Effector CD4-positive, alpha-beta T cell (primary cell): ENCODE measurements at regions not wholly inside any gene's neighbourhood (a gene's known extent, or its start where the extent isn't known, plus 50 kb on each side); places are given as distances from the start of the nearest gene placed in this dataset.

Experiments
- DNase-seq: peaks from one replicate; pipeline ENCODE4 v3.0.0-alpha.2; 2020

DNA sequence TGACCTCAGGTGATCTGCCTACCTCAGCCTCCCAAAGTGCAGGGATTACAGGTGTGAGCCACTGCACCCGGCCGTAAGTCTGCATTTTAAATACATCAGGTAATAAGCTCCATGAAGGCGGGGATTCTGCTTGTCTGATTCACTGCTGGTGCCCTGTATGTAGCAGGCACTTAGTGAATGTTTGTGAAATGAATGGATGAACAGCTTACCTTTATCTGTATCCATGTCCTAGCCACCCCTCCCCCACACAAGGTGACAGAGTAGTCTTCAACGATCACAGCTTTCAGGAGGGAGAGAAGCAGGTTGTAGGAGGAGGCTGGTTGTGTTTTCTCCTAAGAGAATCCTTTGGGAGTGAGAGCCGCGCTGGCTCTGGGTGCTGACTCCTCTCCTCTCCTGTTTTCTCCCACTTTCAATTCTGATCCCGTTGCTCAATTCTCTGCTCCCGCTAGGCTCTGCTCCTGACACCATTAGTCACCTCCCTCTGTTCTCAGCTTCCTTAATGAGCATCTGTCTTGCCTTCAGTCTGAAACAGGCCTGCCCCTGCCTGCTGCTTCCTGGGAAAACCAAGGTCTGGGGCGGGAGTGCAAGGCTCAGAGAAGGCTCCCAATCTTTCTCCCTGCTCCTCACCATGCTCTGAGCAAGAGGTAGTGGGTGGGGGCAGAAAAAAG lies 88.8 kb upstream of the CTNNA1 start:
- no peak for DNase-seq

DNA sequence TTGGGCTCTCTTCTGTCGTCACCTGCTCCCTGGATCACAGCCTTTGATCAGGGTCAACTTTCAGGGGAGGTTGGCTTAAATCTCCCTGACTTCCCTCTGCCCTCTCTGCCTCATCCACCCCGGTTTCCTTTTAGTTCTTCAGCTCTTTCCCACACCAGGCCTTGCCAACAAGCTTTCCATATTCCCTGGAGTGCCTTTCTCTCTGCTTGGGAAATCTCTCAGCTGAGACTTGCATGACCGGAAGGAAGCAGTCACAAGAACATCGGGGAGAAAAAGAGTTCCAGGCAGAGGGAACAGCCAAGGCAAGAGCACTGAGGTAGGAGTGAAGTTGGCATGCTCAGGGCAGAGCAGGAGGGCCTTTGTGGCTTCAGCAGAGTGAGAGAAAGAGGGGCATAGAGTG lies 88.4 kb upstream of the HSPA9 start:
- no peak for DNase-seq

DNA sequence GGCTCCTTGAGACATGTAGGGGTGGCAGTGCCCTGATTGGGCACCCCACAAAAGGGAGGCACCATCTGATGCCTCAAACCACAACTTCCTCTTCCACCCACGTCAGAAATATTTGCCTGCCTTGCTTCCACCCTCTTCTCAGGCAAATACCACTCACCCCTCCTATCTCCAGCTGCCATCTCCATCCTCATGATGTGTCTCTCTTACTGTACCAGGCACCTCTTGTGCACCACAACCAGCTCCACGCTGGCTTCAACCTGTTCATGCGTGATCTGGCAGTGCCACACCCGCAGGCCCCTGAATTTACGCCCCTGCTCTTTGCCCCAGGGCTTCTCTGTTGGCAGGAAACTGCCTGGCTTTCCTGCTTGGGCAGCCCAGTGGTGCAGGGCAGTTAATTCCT lies 87.8 kb upstream of the HSPA9 start:
- no peak for DNase-seq

DNA sequence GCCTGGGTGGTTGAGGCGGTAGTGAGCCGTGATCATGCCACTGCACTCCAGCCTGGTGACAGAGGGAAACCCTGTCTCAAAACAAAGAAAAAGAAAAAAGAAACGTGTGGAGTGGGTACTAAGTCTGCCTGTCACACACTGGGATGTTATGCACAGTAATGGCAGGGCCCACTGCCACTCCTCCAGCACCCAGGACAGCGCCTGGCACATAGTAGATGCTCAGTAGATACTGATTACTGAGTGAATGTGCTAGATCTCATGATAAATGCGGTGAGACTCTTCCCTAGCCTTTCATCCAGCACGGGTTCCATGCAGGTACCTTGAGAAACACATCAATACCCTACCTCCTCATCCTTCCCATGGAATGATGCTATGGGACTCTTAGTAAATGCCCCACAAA lies 87.4 kb upstream of the HSPA9 start:
- no peak for DNase-seq

DNA sequence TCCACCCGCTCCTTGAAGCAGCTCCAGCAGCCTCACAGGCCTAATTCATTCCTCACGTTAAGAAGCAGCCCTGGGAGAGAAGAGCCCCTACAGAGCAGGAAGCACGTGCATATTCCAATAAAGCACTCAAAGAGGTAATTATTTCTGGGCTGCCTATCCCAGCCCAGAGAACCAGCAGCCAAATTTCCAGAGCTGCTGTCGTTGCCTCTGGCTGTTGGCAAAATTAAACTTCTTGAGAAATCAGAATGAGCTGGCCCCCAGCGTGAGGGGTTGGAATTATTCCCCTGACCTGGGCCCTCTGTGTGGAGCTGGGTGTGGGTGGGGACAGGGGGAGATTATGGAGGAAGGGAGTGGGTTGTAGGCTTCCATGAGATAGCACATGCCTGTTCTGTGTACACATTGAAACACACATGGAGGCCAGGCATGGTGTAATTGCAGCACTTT lies 86.8 kb upstream of the HSPA9 start:
- no peak for DNase-seq

DNA sequence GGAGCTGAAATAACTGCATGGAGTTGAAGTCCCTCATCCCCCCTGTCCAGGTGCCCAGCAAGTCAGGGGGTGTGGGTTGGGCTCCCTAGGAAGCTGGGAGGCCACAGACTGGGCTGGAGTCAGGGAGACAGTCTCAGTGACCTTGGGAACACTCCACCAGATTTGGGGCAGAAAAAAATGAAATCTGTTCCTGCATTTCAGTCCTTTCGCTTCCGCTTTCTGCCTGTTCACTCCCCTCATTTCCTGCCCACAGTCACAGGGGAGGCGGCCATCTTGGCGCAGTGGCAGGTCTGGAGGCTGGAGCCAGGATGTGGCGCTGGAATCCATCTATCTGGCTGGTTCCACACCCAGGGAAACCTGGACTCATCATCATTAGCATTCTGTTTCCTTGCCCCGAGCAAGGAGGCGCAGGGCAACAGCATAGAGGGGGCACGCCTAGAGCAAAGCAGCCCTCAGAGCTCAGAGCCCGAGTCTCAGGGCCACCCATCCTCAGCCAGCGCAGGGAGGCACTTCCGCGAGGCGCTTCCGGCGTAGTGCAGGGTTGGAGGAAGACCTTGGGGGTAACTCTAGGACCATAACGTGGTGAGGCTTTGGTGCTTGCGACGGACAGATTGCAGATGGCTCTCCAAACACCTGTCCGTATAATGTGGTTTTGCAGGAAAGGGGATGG lies 86.2 kb upstream of the HSPA9 start:
- no peak for DNase-seq

DNA sequence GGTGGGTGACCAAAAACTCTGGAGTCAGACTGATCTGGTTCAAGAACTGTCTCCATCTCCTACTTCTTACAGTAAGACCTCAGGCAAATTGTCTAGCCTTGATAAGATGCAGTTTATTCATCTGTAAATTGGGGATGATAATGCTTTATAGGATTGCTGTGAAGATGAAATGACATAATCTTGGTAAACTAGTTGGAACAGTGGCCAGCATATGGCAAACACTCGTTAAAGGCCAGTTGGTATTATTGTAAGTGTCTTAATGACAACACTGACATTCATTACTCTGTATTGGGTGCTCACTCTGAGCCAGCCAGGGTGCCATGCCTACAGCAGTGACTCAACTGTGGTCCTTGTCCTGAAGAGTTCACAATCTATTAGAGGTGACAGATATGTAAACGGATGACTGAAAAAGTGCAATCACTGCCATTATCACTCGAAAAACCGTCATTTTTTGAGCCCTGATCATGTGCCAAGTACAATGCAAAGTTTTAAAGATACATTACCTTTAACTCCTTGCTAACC lies 84.9 kb upstream of the HSPA9 start:
- DNase-seq: no peak

DNA sequence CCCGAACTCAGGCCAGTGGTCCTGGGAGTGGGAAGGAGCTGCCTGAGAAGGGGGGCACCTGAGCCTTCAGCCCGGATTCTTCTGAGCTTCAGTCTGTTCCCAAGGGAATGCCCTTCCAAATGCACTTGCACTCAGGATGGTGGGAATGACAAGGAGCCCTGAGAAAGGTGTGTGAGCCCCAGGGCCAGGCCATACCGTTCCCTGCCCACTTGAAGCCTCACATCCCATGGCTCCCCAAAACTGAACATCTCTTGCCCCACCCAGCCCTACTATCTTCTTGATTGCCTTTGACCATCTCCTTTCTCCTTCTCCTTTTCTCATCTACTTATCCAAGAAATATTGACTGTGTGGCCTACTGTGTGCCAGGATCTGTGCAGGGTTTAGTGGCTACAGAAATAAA lies 84.4 kb upstream of the HSPA9 start:
- no peak for DNase-seq

DNA sequence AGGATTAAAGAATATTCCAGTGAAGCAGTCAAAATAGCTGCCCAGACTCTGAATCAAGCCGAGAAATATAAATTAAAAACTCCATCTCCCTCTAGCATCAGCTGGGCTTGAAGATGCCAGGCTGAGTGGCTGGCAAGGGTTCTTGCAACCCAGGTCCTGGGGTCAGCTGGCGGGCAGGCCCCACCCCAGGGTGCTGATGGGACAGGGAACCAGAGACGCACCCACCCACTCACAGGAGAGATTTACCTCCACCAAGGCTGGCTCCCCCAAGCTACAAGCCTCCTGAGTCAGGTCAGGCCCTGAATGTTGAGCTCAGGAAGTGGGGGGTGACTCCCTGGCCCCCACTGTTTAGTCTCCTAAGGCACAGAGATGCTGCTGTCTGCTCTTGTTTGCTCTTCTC lies 83.9 kb upstream of the HSPA9 start:
- no peak for DNase-seq

DNA sequence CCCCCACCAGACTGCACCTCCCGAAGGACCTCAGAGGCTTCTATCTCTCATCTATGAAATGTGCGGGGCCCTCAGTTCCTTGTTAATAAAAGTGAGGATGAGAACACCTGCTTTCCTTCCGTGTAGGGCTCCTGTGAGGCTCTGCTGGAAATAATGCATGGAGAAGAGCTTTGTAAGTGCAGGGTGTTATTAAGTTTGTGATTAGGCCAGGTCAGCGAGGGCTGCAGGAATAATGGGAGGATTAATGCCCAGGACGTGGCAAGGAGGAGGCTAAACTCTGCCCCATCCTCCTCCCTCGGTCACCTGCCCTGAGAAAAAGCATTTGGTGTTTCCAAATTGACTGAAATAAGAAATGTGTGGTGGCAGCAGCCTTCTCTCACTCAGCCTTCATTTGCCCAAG lies 83.5 kb upstream of the HSPA9 start:
- no peak for DNase-seq

DNA sequence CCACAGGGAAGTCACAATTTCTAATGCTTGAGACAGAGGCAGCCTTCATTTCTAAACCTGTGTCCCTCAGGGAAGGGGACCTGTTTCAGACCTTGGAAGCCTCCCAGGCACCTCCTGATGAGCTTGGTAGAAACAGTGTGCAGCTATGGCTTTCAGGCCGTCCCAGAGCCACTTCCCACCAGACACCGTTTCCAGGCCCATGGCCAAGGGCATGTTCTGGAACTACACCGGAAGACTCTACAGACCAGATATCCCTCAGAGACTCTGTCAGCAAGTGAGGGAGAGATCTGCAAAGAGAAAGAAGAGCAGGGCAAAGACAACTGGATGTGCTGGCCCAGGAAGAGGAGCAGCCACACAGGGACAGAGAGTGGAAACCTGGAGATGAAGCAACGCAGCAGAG lies 82.2 kb upstream of the HSPA9 start:
- no peak for DNase-seq

DNA sequence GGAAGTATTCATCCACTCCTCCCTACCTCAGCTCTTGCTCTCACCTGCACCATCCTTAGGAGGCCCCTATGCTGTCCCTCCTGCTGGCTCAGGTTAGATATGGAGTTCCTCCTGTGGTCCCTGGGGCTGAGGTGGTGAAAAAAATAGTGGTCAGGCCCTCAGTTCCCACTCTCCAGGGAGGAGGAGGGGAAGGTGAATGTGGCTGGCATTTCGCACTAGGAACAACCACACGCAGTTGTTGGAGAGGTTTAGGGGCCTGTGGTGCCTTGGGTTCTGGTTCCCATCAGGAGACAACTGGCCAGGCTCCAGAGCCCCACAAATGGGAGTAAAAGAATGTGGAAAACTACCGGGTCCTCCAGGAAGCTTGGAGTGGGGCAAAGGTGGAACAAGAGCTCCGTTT lies 81.7 kb upstream of the HSPA9 start:
- DNase-seq: no peak

DNA sequence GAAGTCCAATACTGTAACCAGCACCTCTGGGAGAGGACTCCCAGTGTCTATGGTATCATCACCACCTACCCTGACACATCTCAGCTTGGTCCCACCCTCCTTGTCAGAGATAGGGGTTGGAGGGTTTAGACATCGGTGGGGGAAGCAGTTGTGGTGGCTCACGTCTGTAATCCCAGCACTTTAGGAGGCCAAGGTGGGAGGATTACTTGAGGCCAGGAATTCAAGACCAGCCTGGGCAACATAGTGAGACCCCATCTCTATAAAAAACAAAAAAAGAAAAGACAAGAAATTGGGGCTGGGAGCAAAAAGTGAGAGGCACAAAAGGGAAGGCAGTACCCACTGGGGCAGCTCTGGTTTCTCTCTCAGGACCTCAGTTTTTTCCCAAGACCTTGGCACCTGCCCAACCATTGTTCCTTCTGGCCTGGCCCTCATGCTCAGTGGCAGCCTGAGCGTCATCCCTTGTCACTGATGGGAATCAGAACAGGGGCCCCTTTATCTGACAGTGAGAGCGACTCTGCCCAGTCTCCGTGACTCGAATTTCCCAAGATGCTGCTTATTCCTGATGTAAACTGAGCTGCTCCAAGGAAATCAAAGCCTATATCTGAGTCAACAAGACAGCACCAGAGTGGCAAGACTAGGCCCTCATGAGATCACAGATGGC lies 80.5 kb upstream of the HSPA9 start:
- DNase-seq: no peak

DNA sequence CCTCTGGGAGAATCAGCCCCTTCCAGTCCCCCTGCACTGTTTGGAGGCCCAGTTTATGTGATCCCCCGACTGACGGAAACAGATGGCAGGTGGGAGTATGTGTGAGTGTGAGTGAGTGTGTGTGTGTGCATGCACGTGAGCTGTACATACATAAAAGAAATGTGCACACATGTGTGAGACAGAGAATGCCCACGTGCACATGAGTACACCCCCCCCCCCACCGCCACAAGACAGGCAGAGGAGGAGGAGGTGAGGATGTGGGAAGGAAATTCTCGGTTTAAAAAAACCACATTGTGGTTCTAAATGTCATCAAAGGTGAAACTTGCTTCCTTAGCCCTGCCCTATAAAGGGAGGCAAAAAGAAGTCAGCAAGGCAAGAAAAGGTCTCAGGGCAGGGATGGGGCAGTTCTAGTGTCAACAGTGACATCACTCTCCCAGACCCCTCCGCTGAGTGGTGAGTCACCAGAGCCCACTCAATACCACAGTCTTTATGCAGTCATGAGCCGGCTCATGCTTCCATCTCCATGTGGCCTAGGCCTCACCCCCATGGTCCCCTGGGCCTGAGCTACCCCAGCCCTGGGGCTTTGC lies 79.2 kb upstream of the HSPA9 start:
- peak; percentile 41 for DNase-seq

DNA sequence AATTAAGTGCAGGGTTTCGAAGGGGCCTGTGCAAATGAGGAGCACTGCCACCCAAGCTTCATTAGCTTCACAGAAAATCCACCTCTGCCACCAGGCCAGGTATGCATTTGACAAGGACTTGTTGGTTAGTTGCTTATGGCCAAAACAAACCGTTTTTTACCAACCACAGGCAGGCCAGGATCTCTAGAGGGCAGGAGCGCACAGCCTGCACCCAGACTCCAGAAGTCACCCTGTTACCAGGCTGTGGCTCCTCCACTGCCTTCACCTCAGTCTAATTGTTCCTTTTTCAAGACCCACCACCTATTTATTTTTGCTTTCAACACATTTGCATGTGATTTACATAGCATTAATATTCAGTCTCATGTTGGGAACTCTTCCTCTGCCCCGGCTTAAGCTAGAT lies 78.3 kb upstream of the HSPA9 start:
- DNase-seq: no peak

DNA sequence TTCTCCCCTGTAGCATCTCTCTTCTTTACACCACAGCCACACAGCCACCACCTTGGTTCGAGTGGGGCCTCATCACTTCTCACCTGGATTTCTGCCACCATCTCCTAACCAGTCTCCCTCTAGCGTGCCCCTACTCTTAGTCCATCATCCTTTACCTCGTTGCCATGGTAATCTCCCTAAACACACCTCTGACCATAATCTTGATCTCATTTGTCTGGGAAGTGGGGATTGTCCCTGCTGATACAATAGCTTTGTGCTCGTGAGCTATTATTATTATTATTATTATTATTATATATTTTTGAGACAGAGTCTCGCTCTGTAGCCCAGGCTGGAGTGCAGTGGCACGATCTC lies 76.5 kb upstream of the HSPA9 start:
- no peak for DNase-seq

DNA sequence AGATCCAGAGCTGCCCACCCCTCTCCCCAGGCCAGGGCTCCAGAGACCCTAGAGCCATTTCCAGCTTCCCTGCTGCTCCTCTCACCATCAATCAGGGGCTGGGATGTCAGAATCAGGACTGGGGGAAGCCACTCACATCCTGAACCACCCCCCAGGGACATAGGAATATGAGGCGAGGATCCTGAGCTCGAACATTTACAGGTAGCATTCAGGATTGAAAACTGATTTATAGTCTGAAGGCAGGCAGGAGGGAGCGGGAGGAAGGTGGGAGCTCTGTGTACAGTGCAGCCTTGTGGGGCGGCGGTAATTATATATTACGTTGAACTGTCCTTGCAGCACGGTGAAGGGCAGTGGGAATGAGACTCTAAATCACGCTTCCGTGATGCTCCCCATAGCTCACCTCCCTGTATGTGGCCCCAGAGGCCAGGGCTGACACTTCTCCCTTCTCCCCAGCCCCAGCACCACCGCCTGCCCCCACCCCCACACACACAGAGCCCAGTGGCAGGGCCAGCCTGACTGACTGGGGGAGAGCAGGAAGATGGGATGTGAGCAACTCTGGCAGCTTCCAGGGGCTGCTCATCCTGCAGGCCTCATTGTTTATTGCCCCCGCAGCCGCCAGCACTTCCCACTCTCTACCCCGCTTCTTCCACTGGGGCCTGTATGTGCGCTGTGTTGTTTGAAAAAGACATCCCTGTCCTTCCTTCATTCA lies 76.0 kb upstream of the HSPA9 start:
- no peak for DNase-seq

DNA sequence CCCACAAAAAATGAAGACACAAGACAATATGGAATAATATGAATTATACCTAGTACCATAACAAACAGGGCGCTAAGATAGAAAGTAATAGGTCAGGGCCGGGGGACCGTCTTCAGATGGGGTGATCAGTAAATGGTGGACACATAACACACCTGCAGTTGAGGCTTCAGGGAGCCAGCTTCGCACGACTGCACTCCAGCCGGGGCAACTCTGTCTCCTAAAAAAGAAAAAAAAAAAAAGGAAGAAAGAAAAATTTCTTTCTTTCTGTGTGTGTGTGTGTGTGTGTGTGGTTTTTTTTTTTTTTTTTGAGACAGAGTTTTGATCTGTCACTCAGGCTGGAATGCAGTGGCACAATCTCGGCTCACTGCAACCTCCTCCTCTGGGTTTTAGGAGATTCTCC lies 75.0 kb upstream of the HSPA9 start:
- DNase-seq: no peak

DNA sequence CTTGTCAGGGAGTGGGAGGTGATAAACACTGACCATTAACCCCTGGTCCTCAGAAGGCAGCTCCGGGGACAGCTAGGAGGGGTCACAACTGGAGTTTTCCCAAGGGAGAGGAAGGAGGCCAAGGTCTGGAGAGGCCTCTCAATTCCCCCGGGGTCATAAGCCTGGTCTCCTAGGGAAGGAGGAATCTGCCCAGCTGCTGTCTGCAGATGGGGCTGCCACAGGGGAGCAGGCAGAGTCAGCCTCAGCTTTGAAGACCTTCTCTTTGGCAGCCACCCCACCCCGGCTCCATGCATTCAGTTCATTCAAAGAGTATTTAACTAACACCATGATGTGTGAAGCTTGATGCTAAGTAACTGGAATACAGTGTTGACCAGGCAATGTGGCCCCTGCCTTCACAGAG lies 74.6 kb upstream of the HSPA9 start:
- DNase-seq: no peak

DNA sequence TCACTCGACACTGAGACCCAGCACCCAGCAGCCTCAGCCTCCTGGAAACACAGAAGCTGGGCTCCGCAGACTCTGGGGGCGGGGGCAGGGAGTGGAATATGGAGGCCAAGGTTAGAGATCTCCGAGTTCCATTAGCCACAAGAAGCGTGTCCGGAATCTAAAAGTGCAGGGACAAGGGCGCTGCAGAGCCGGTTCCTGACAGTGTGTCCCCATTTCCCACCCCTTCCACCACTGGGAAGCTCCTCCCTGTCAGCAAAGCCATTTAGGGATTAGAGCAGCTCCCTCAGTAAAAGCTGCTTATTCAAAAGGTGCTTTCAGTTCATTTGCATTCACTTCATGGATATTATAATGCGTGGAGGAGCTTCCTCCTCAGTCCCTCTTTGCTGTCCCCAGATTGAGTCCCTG lies 74.1 kb upstream of the HSPA9 start:
- no peak for DNase-seq

DNA sequence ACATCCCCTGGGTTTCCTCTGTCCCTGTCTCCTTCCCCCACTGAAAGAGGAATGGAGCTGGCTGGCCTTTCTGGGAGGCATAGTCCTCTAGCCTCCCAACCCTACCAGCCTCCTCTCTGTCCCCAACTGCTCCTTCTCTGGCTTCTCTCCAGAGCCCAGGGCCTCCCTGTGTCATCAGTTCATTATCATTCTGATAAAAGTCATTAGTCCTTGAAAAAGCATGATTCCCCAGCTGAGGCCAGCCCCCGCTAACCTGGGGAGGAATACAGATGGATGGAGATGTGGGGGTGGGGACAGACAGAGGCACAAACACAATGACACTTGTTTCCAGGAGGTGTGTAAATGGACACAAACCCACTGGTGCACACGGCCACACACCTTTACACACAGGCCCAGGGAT lies 73.6 kb upstream of the HSPA9 start:
- no peak for DNase-seq

DNA sequence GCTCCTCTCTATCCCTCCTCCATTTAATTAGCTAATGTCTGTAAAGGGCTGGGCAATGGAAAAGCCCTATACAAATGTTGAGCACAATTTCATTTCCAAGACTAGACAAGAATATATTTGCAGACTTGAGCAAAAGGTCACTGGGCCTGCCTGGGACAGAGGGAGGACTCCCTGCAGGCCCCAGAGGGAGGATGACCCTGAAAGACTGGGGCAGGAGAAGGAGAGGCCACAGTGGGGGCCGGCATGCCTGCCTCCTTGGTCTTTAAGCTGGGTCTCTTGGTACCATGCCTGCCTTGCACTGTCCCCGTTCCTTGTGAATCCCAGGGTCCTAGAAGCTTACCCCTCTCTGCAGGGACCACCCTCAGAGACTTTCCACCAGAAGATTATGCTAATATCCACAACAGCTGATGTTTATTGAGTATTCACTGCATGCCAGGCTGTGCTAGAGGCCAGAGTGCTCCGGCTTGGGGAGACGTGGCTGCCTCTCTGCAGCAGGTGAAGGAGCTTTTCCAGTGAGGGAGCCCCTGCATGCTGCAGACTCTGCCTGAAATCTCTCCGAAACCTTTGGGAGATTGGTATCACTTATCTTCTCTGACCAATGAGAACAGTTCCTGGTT lies 72.7 kb upstream of the HSPA9 start:
- no peak for DNase-seq

DNA sequence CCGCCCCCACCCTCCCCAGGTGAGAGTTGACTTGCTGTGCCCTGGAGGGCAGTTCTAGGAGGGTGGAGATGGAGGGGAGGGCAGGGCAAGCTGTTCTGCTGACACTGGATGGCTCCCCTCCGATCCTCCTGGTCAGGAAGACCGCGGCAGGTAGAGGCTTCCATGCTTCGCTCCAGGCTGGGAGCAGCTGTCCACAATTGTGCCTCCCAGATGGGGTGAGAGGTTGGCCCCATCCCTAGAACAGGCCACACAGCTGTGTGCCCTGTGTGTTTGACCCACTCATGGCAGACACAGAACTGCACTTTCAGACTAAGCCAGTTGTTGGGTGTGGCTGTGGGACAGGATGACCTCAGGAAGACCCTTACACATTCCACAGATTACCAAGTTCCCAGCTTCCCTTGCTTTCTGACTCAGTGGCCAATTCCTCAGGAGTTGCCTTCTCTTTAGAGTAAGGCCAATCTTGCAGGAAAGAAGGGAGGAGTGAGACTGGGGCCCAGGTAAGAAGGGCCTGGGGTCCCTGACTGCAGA lies 72.1 kb upstream of the HSPA9 start:
- no peak for DNase-seq
